HK-2 (cell line): ENCODE measurements at regions not wholly inside any gene's neighbourhood (a gene's known extent, or its start where the extent isn't known, plus 50 kb on each side); places are given as distances from the start of the nearest gene placed in this dataset.
"Not testable (repeated sequence)": the region's sequence is repeated elsewhere in the genome, so short reads cannot be mapped to it uniquely, and the experiment has no call there.

Experiments
- DNase-seq: peaks from one replicate; pipeline ENCODE4 v3.0.0-alpha.2; 2018; ENCODE audit not compliant: unreplicated experiment

DNA sequence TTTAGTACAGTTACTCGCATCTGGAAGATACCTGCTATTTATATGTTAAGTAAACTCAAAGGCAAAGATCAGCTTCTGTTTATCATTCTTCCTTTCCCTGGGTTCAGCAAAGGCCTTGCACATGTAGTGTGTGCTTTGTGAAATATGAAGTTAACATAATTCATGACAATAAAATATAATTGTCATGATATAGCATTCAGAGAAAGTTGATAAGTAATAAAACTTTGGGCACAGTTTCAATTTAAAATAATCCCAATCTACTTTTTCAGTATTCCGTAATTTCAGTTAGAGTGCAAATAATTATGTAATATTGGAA, 51.9 kb upstream of the ZNF217 start:
- no peak for DNase-seq

DNA sequence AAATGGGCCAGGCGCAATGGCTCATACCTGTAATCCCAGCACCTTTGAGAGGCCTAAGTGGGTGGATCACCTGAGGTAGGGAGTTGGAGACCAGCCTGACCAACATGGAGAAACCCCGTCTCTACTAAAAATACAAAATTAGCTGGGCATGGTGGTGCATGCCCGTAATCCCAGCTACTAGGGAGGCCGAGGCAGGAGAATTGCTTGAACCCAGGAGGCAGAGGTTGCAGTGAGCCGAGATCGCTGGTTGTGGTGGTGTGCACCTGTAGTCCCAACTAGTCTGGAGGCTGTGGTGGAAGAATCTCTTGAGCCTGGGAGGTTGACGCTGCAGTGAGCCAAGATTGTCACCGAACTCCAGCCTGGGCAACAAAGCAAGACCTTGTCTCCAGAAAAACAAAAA, 50.5 kb upstream of the ZNF217 start:
- DNase-seq = not testable (repeated sequence)
